H1 (cell line): ENCODE measurements at regions not wholly inside any gene's neighbourhood (a gene's known extent, or its start where the extent isn't known, plus 50 kb on each side); places are given as distances from the start of the nearest gene placed in this dataset.

ENCODE experiments used
- CTCF ChIA-PET: fragments of 300-600 bp; sonication (Branson Sonifier 250); formaldehyde crosslinking; loops from one replicate; lab custom pipeline; 2021; ENCODE audit not compliant: partially characterized antibody; lab: Charles Lee
- POLR2A ChIA-PET: fragments of 300-600 bp; sonication (Branson Sonifier 250); formaldehyde crosslinking; loops from one replicate; lab custom pipeline; 2021; ENCODE audit warnings: inconsistent platforms; ENCODE audit not compliant: partially characterized antibody; lab: Charles Lee
- DNase-seq, 2 experiments: peaks; one replicate each; pipeline versions ENCODE4 v3.0.0 to v3.0.0-alpha.2; 2010 to 2022; ENCODE audit warnings: low spot score in 2 of 2, low read depth in 1 of 2, mixed read lengths in 1 of 2
- FAIRE-seq: peaks from 2 replicates; lab custom pipeline; 2011; peaks lifted over from hg19 to GRCh38; lab: Jason Lieb, UNC
- H2AFZ ChIP-seq: 2 replicates; pipeline ENCODE4 v1.8.1; 2012; ENCODE audit warnings: low read length, inconsistent platforms
- H2AK5ac ChIP-seq: 2 replicates; pipeline ENCODE4 v1.6.1; 2013; ENCODE audit warnings: low read depth, low read length
- H2BK120ac ChIP-seq: replicated peaks from 2 replicates; pipeline ENCODE3; 2013; ENCODE audit warnings: low read depth, low read length, inconsistent platforms
- H2BK12ac ChIP-seq: 2 replicates; pipeline ENCODE4 v1.6.1; 2013; ENCODE audit warnings: low read depth, low read length
- H2BK15ac ChIP-seq: 2 replicates; pipeline ENCODE4 v1.6.1; 2013; ENCODE audit warnings: low read length
- H2BK20ac ChIP-seq: 2 replicates; pipeline ENCODE4 v1.6.1; 2013; ENCODE audit warnings: low read length
- H2BK5ac ChIP-seq: 2 replicates; pipeline ENCODE4 v1.6.1; 2013; ENCODE audit warnings: low read depth, low read length
- H3K14ac ChIP-seq: 2 replicates; pipeline ENCODE4 v1.6.1; 2013; ENCODE audit warnings: inconsistent platforms; ENCODE audit not compliant: insufficient read length
- H3K18ac ChIP-seq: 2 replicates; pipeline ENCODE4 v1.6.1; 2013; ENCODE audit warnings: low read length; ENCODE audit errors: extremely low read depth
- H3K23ac ChIP-seq: 2 replicates; pipeline ENCODE4 v1.6.1; 2013; ENCODE audit warnings: inconsistent platforms; ENCODE audit not compliant: insufficient read length
- H3K23me2 ChIP-seq: 2 replicates; pipeline ENCODE4 v1.6.1; 2013; ENCODE audit warnings: low read depth, low read length
- H3K27ac ChIP-seq: 2 replicates; pipeline ENCODE4 v1.6.1; 2011; ENCODE audit warnings: low read depth, low read length, inconsistent platforms
- H3K27me3 ChIP-seq, 4 experiments: replicated peaks in 1 of 4; 1 replicate in 1 of 4; 2 replicates in 3 of 4; pipeline versions ENCODE4 v1.6.1 to v1.8.1; 2011 to 2013; ENCODE audit warnings: low read length in 3 of 4, mild to moderate bottlenecking in 3 of 4, inconsistent platforms in 2 of 4, mixed read lengths in 2 of 4, moderate library complexity in 1 of 4; ENCODE audit not compliant: control insufficient read depth in 3 of 4, insufficient read depth in 3 of 4; ENCODE audit errors: extremely low read depth in 1 of 4
- H3K36me3 ChIP-seq, 4 experiments: 2 replicates each; pipeline versions ENCODE4 v1.6.1 to v1.8.1; 2011 to 2013; ENCODE audit warnings: mild to moderate bottlenecking in 4 of 4, low read length in 3 of 4, moderate library complexity in 2 of 4, control low read depth in 1 of 4, inconsistent platforms in 1 of 4; ENCODE audit not compliant: insufficient read depth in 4 of 4, control insufficient read depth in 2 of 4
- H3K4ac ChIP-seq: replicated peaks from 2 replicates; pipeline ENCODE3; 2013; ENCODE audit warnings: low read length, low read depth, mixed read lengths, inconsistent platforms; ENCODE audit not compliant: insufficient read length
- H3K4me1 ChIP-seq, 4 experiments: replicated peaks in 1 of 4; 1 replicate in 1 of 4; 2 replicates in 3 of 4; pipeline versions ENCODE4 v1.6.1 to v1.8.1; 2011 to 2013; ENCODE audit warnings: low read length in 3 of 4, inconsistent platforms in 2 of 4, mixed read lengths in 1 of 4; ENCODE audit not compliant: insufficient read depth in 4 of 4, control insufficient read depth in 3 of 4
- H3K4me2 ChIP-seq, 2 experiments: 2 replicates each; pipeline versions ENCODE4 v1.6.1 to v1.8.1; 2011 to 2013; ENCODE audit warnings: low read depth in 2 of 2, low read length in 2 of 2, control low read depth in 1 of 2, inconsistent platforms in 1 of 2, mild to moderate bottlenecking in 1 of 2; ENCODE audit not compliant: insufficient read depth in 1 of 2
- H3K4me3 ChIP-seq, 4 experiments: fragments of 200-600, 300-600 bp in 1 of 4; sonication (generic), shearing (Covaris generic), sonication (Bioruptor Twin) in 1 of 4; 2 replicates each; pipeline versions ENCODE4 v1.5.1 to v1.8.1; 2011 to 2016; ENCODE audit warnings: low read length in 4 of 4, low read depth in 3 of 4, control low read depth in 2 of 4, inconsistent platforms in 2 of 4, mild to moderate bottlenecking in 2 of 4, mixed read lengths in 1 of 4, moderate library complexity in 1 of 4; ENCODE audit not compliant: insufficient read depth in 2 of 4; ENCODE audit errors: extremely low read depth in 1 of 4
- H3K56ac ChIP-seq: replicated peaks from 2 replicates; pipeline ENCODE3; 2013; ENCODE audit warnings: low read depth, mild to moderate bottlenecking, mixed read lengths, low read length, inconsistent platforms; ENCODE audit not compliant: insufficient read length
- H3K79me1 ChIP-seq: 2 replicates; pipeline ENCODE4 v1.6.1; 2013; ENCODE audit warnings: low read depth, low read length, control low read depth
- H3K79me2 ChIP-seq, 2 experiments: 2 replicates each; pipeline versions ENCODE4 v1.6.1 to v1.8.1; 2012 to 2013; ENCODE audit warnings: low read length in 2 of 2, mild to moderate bottlenecking in 2 of 2, inconsistent platforms in 1 of 2; ENCODE audit not compliant: insufficient read depth in 2 of 2, control insufficient read depth in 1 of 2
- H3K9ac ChIP-seq, 4 experiments: replicated peaks in 1 of 4; 1 replicate in 1 of 4; 2 replicates in 3 of 4; pipeline versions ENCODE4 v1.6.1 to v1.8.1; 2011 to 2013; ENCODE audit warnings: low read depth in 3 of 4, low read length in 3 of 4, control low read depth in 2 of 4, mild to moderate bottlenecking in 2 of 4, moderate library complexity in 2 of 4, inconsistent platforms in 1 of 4; ENCODE audit errors: extremely low read depth in 1 of 4
- H3K9me3 ChIP-seq, 2 experiments: 2 replicates each; pipeline versions ENCODE4 v1.6.1 to v1.8.1; 2012 to 2013; ENCODE audit warnings: mild to moderate bottlenecking in 2 of 2, moderate library complexity in 2 of 2, control low read depth in 1 of 2, inconsistent platforms in 1 of 2, low read depth in 1 of 2, low read length in 1 of 2, mixed read lengths in 1 of 2; ENCODE audit not compliant: insufficient read depth in 2 of 2
- H4K20me1 ChIP-seq, 2 experiments: replicated peaks in 1 of 2; 2 replicates each; pipeline versions ENCODE3 to v1.8.1; 2011 to 2013; ENCODE audit warnings: inconsistent platforms in 2 of 2, low read length in 2 of 2, mild to moderate bottlenecking in 1 of 2; ENCODE audit not compliant: insufficient read depth in 2 of 2, control insufficient read depth in 1 of 2
- H4K5ac ChIP-seq: 2 replicates; pipeline ENCODE4 v1.6.1; 2013; ENCODE audit warnings: low read length, low read depth, mixed read lengths, inconsistent platforms; ENCODE audit not compliant: insufficient read length
- H4K8ac ChIP-seq: 2 replicates; pipeline ENCODE4 v1.8.0; 2013; ENCODE audit warnings: mild to moderate bottlenecking, moderate library complexity, low read length, inconsistent platforms; ENCODE audit not compliant: insufficient read depth; ENCODE audit errors: extremely low read depth
- H4K91ac ChIP-seq: replicated peaks from 2 replicates; pipeline ENCODE3; 2013; ENCODE audit warnings: low read length, mixed read lengths, inconsistent platforms; ENCODE audit not compliant: insufficient read length
- FOSL1 ChIP-seq: IDR thresholded peaks from 2 replicates; pipeline ENCODE4 v1.6.1; 2011; ENCODE audit warnings: mild to moderate bottlenecking, low read depth, low read length, moderate library complexity; ENCODE audit not compliant: insufficient read depth
- RFX5 ChIP-seq: IDR thresholded peaks from 2 replicates; pipeline ENCODE4 v1.6.1; 2011; ENCODE audit warnings: low read depth, low read length, improper control_type of control experiment, borderline replicate concordance
- SIRT6 ChIP-seq: IDR thresholded peaks from one replicate; pipeline ENCODE4 v1.7.1; 2012; ENCODE audit warnings: low read length, inconsistent platforms
- SP2 ChIP-seq: IDR thresholded peaks from 2 replicates; pipeline ENCODE4 v1.6.1; 2012; ENCODE audit warnings: mild to moderate bottlenecking, low read length, inconsistent platforms
- TAF7 ChIP-seq: optimal IDR thresholded peaks from 2 replicates; pipeline ENCODE3; 2011; ENCODE audit warnings: low read depth, mild to moderate bottlenecking, inconsistent platforms, low read length, moderate library complexity, borderline replicate concordance
- TBP ChIP-seq: IDR thresholded peaks from 2 replicates; pipeline ENCODE4 v1.6.1; 2011; ENCODE audit warnings: low read depth, low read length, improper control_type of control experiment
- WGBS, 2 experiments: shearing (Covaris generic) in 1 of 2; methylation state at CpG; one replicate each; pipeline versions ENCODE4 v1.1.6 to v1.1.7; 2013 to 2015; ENCODE audit warnings: low lambda C conversion rate in 2 of 2, mixed read lengths in 2 of 2, inconsistent platforms in 1 of 2, low coverage in 1 of 2, missing lambda C conversion rate in 1 of 2; ENCODE audit not compliant: insufficient replicate concordance in 2 of 2, insufficient coverage in 1 of 2, insufficient read length in 1 of 2; ENCODE audit errors: extremely low coverage in 1 of 2, missing lambda C conversion rate in 1 of 2; 5-methylcytosine and 5-hydroxymethylcytosine counted together
- TF ChIP-seq, protein P1 (sequence below), 3 experiments: IDR thresholded peaks; 1 replicate in 2 of 3; 2 replicates in 1 of 3; pipeline versions ENCODE4 v1.5.1 to v1.6.1; 2011; ENCODE audit warnings: low read length in 3 of 3, mild to moderate bottlenecking in 3 of 3, inconsistent platforms in 2 of 3, low read depth in 1 of 3, moderate library complexity in 1 of 3; ENCODE audit not compliant: insufficient read depth in 1 of 3; ENCODE audit errors: control extremely low read depth in 1 of 3
- TF ChIP-seq, protein P2 (sequence below): IDR thresholded peaks from 2 replicates; pipeline ENCODE4 v1.6.1; 2012; ENCODE audit warnings: low read length, inconsistent platforms

DNA sequence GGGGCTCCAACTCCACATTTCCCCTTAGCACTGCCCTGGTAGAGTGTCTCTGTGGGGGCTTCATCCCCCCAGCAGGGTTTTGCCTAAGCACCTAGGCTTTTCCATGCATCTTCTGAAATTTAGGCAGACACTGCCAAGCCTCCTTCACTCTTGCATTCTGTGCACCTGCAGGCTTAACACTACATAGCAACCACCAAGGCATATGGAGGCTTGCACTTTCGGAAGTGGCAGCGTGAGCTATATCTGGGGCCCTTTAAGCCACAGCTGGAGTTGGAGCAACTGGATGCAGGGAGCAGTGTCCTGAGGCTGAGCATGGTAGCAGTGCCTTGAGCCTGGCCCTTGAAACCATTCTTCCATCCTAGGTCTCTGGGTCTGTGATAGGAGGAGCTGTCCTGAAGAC is 214.8 kb upstream of the RPL34 start:
- ChIA-PET CTCF (interaction anchor here (1.0 kb wide), 1 partner anchor 30 kb away, joined by 3 read pairs; no protein-coding TSS in a partner anchor), POLR2A (no interaction called here)
- H3K23ac ChIP-seq = no peak overlapping the region
- no peak overlapping the region for H2AK5ac ChIP-seq
- FAIRE-seq (no peak), DNase-seq (no peak)
- H2BK5ac ChIP-seq = no peak overlapping the region
- H3K14ac ChIP-seq = no peak overlapping the region
- H2BK12ac ChIP-seq = no peak overlapping the region
- H3K79me1 ChIP-seq = no peaks in the 10 kb centered on the region
- H4K20me1 ChIP-seq = no peaks in the 10 kb centered on the region
- H3K9me3 ChIP-seq = peaks cover 0 to 7% of the 10 kb centered on the region in 2 experiments; a peak in 2 of 4 replicates
- no peak overlapping the region for H4K91ac ChIP-seq
- no peak overlapping the region for H2AFZ ChIP-seq
- H3K4ac ChIP-seq = no peak overlapping the region
- H3K4me3 ChIP-seq = no peak overlapping the region
- no peak overlapping the region for H4K8ac ChIP-seq
- H2BK120ac ChIP-seq = no peak overlapping the region
- H2BK20ac ChIP-seq = no peak overlapping the region
- no peaks in the 10 kb centered on the region for H3K23me2 ChIP-seq
- H3K79me2 ChIP-seq = no peaks in the 10 kb centered on the region
- WGBS, 2 experiments = 65% methylated on average over 2 of the region's 2 CpGs; no CpG with 5 or more reads in 1 of the 2 experiments
- no peak overlapping the region for H3K56ac ChIP-seq
- no peaks in the 10 kb centered on the region for H3K36me3 ChIP-seq
- no peak overlapping the region for H3K27ac ChIP-seq
- TF ChIP-seq TBP = no peak
- TF ChIP-seq FOSL1 = no peak
- no peak for TF ChIP-seq RFX5
- no peak for TF ChIP-seq TAF7
- no peak for TF ChIP-seq SIRT6
- TF ChIP-seq, protein P1, sequence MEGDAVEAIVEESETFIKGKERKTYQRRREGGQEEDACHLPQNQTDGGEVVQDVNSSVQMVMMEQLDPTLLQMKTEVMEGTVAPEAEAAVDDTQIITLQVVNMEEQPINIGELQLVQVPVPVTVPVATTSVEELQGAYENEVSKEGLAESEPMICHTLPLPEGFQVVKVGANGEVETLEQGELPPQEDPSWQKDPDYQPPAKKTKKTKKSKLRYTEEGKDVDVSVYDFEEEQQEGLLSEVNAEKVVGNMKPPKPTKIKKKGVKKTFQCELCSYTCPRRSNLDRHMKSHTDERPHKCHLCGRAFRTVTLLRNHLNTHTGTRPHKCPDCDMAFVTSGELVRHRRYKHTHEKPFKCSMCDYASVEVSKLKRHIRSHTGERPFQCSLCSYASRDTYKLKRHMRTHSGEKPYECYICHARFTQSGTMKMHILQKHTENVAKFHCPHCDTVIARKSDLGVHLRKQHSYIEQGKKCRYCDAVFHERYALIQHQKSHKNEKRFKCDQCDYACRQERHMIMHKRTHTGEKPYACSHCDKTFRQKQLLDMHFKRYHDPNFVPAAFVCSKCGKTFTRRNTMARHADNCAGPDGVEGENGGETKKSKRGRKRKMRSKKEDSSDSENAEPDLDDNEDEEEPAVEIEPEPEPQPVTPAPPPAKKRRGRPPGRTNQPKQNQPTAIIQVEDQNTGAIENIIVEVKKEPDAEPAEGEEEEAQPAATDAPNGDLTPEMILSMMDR (IDR thresholded peaks at IDR 0.05; ENCODE audit: control extremely low read depth in 1 of 3, insufficient read depth in 1 of 3, low read depth in 1 of 3, low read length in 3 of 3) = no peak
- no peak for TF ChIP-seq SP2
- TF ChIP-seq, protein P2, sequence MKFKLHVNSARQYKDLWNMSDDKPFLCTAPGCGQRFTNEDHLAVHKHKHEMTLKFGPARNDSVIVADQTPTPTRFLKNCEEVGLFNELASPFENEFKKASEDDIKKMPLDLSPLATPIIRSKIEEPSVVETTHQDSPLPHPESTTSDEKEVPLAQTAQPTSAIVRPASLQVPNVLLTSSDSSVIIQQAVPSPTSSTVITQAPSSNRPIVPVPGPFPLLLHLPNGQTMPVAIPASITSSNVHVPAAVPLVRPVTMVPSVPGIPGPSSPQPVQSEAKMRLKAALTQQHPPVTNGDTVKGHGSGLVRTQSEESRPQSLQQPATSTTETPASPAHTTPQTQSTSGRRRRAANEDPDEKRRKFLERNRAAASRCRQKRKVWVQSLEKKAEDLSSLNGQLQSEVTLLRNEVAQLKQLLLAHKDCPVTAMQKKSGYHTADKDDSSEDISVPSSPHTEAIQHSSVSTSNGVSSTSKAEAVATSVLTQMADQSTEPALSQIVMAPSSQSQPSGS = no peak
- H3K4me1 ChIP-seq = peaks cover 0 to 2% (median 0%) of the 10 kb centered on the region in 4 experiments; a peak in 1 of 7 replicates
- H3K18ac ChIP-seq = no peak overlapping the region
- H3K9ac ChIP-seq = no peak overlapping the region
- no peaks in the 10 kb centered on the region for H3K27me3 ChIP-seq
- no peak overlapping the region for H3K4me2 ChIP-seq
- no peak overlapping the region for H2BK15ac ChIP-seq
- H4K5ac ChIP-seq = no peak overlapping the region
